ENCODE measurements at regions not wholly inside any gene's neighbourhood (a gene's known extent, or its start where the extent isn't known, plus 50 kb on each side); places are given as distances from the start of the nearest gene placed in this dataset.

DNA sequence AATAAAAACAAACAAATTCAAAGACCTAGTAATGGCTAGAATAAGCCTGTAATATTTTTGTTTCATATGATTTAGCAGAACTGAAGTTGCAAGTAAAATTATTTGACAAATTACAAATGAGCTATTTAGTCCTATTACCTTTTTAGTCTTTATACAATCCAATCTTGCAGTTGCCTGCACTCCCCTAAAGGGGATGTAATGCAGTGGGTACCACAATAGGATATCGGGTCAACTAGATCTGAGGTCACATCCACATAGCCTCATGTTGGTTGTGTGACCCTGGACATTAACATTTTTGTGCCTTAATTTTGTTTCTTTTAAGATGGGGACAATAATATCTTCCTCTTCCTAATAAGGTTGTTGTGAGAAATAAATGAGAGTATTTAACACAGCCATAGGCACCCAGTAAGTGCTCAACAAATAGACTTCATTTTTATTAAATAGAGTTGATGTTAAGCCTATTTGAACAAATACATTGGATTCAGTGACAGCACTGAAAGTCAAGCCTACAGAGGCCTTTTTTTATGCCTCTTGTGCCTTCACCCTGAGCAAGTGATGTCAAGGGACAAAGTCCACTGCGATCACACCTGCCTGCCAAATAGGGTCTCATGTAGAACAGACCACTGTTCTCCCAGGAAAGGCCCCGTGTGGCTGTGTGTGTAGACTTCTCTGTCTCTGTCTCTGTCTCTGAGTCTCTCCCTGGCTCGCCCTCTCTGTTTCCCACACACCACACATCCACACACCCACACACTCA is 124.8 kb downstream of the EVX1 start:
- no peak for DNase-seq

DNA sequence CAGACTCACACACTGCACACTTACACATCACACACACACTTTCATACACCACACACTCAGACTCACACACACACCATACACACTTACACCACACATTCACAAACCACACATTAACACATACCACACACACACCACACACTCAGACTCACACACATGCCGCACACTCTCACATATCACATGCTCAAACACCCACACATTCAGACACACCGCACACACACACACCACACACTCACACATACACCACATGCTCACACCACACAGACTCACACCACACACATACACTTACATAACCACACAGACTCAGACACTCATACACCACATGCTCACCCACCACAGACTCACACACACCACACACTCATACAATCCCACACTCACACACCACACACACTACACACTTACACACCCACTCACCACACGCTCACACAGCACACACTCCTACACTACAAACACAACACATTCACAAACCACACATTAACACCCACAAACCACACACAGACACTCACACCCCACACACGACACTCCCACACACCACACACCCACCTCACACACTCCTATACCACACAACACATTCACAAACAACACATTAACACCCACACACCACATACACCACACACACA is 125.4 kb downstream of the EVX1 start:
- DNase-seq = no peak

GRCh38 chr7:27374958-27375841 is 132.6 kb downstream of the EVX1 start:
- DNase-seq = no peak

DNA sequence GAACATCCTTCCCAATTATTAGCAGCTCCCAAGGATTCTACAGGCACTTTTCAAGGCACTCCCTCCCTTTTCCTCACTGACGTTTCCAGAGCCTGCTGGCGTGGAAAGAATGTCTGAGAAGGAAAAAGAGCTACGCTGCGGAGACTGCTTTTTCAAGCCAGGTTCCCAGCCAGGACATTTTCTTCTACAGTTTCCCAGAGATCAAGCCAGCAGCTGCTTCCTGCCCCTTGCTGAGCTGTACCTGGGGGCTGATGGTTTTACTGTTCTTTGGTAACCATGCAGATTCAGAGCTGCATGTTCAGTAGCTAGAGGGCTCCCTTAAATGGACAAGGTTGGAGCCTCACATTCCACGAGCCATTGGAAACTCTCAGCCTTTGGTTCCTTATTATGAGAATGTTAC is 133.4 kb downstream of the EVX1 start:
- no peak for DNase-seq

DNA sequence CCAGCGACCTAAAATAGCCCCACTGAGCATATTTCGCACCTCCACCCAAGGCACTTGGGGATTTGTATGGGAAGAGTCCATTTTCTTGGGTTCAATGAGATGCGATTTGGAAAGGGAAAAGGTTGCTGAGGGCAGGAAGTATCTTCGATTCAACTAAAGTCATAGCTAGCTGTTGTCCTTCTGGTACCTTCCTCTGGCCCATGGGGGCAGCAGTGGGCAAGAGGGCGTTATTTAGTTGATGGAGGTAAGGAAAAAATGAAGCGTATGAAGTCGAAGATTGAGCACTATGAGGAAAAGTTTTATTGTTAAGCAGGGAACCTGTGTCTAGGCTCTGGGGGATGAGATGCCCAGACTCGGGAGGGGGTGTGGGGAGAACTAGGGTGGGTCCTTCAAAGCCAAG is 135.4 kb downstream of the EVX1 start:
- DNase-seq = no peak

DNA sequence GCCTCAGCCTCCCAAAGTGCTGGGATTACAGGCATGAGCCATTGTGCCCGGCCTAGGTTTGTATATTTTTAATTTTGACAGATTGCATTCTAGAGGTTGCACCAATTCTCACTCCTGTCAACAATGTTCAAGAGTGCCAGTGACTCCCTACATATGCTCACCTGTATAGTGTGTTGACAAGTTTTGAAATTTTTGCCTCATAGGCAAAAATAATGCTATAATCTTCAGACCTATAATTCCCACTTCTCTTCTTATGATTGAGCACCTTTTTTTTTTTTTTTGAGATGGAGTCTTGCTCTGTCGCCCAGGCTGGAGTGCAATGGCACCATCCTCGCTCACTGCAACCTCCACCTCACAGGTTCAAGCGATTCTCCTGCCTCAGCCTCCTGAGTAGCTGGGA is 139.7 kb downstream of the EVX1 start:
- no peak for DNase-seq

- DNase-seq = no peak
Observed at GRCh38 chr7:27386581-27386980, 144.0 kb downstream of the EVX1 start.

- DNase-seq = no peak
Observed at GRCh38 chr7:27387864-27388263, 145.3 kb downstream of the EVX1 start.

DNA sequence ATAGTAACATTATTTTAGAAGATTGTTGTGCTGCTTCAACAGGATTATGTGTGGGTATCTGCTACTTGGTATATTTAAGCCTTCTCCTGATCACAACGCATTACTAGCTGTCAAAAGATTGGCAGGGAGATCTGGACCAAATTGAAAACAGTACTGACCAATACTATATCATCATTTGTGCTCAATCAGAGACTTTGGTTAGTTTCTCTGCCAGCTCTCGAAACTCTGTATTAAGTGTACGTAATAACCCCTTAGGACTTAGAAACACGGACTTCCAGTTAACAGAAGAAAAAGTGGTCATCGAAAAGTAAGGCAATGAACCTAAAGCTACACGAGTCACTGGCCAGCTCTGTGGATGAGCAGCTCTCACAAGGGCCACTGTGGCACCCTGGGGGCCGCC is 146.0 kb downstream of the EVX1 start:
- DNase-seq = no peak

GRCh38 chr7:27389496-27389895 is 146.9 kb downstream of the EVX1 start:
- no peak for DNase-seq

DNA sequence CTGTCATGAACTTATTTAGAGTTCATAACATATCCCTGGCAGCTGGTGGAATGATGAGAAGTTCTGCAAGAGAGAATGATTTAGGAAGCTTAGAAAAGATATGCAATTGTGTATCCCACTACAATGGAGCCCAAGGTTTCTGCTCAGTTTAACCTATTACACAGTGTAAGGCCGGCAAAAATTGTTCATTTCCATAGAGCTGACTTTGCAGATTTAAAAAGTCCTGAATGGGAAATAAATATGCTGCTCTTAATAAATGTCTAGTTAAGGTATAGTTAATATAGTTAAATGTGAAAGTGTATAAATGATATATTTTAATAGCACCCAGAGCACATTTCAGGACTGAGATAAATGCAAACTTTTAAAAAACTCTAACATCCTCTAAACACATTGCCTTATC is 149.9 kb downstream of the EVX1 start:
- DNase-seq = no peak

- no peak for DNase-seq
Observed at GRCh38 chr7:27394871-27395270, 152.3 kb downstream of the EVX1 start.

DNA sequence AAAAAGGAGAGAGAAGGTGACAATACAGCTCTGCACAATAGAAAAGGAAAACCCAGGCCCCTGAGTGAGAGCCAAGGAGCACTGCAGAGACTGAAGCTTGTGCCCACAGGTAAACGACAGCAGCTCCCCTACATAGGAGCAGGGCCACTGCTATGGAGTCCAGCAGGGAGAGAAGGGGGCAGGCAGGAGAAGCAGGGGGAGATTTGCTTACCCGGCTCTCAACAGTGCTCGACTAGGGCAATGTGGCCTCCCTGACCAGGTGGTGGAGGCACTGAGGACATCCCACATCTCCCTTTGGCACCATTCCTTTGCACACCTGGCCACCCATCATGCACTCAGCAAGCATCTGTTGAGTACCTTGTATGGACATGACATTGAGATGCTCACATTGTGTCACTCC is 153.0 kb downstream of the EVX1 start:
- no peak for DNase-seq

- DNase-seq = no peak
Observed at GRCh38 chr7:27397503-27397902, 154.9 kb downstream of the EVX1 start.

DNA sequence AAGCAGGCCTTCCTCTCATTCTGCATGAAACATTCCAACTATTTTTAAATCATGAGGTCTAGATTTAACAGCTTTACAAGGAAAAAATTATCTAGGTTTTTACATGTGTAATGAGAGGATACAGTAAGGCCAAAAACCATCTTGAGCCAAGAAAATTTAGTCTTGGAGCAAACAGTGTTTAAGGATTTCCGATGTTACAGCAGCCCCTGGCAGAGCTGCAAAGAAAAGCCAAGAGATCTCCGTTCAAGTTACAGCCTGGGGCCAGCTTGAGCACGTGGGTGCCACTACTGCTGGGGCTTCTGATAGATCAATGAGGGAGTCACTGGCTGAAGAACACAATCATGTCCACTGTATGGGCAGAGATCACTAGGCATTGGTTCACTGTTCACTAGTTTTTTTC is 156.2 kb downstream of the EVX1 start:
- DNase-seq = no peak

GRCh38 chr7:27399791-27400567 is 157.4 kb downstream of the EVX1 start:
- DNase-seq = no peak

- DNase-seq = no peak
Observed at GRCh38 chr7:27405780-27406179, 163.2 kb downstream of the EVX1 start.

GRCh38 chr7:27409311-27409710 is 166.7 kb downstream of the EVX1 start:
- no peak for DNase-seq

GRCh38 chr7:27409776-27410175 is 167.2 kb downstream of the EVX1 start:
- DNase-seq = no peak

- no peak for DNase-seq
Observed at GRCh38 chr7:27410812-27411544, 168.4 kb downstream of the EVX1 start.

GRCh38 chr7:27412164-27412563 is 169.6 kb downstream of the EVX1 start:
- DNase-seq = no peak

DNA sequence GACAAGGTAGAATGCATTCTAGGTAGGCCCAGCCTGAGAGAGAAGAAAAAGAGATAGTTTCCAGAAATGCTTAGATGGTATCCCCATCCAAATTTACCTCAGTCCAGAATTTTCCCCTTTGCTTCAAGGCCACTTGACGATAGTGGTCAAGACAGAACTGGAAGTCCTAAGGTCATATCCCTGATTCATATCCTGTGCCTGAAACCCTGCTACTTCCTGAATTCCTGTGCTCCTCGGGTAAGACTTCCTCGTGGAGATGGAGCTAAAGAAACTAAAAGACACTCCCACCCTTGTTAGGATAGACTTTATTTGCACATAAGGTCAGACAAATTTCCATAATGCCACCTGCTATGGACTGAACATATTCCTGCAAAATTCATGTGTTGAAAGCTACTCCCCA is 175.9 kb downstream of the EVX1 start:
- no peak for DNase-seq

All from NCI-H748 treated with DMSO at 0.1 percent for 48 hours (cell line).